GM23338 (cell line): ENCODE measurements at regions not wholly inside any gene's neighbourhood (a gene's known extent, or its start where the extent isn't known, plus 50 kb on each side); places are given as distances from the start of the nearest gene placed in this dataset.

Experiments used
- CREB1 ChIP-seq: fragments of 250-450 bp; sonication (Bioruptor Pico); IDR thresholded peaks from 2 replicates; pipeline ENCODE4 v1.5.0; 2020; ENCODE audit warnings: low read depth, mild to moderate bottlenecking, moderate library complexity
- CTCF ChIP-seq, 2 experiments: fragments of 200-600 bp in 1 of 2; sonication (generic) in 1 of 2; conservative IDR thresholded peaks; 2 replicates each; pipeline versions ENCODE4 v1.5.1 to v1.6.1; 2016 to 2017; ENCODE audit warnings: antibody characterized with exemption in 2 of 2, low read depth in 2 of 2, mild to moderate bottlenecking in 2 of 2, moderate library complexity in 1 of 2
- ETS1 ChIP-seq: IDR thresholded peaks from 2 replicates; pipeline ENCODE4 v1.6.1; 2016; ENCODE audit warnings: antibody characterized with exemption
- EZH2 ChIP-seq: fragments of 200-600 bp; sonication (generic); IDR thresholded peaks from one replicate; pipeline ENCODE4 v1.8.0; 2017; ENCODE audit warnings: antibody characterized with exemption, mild to moderate bottlenecking, low read depth; ENCODE audit not compliant: unreplicated experiment
- EZH2phosphoT487 ChIP-seq: fragments of 200-600 bp; sonication (generic); IDR thresholded peaks from one replicate; pipeline ENCODE4 v1.8.1; 2018; ENCODE audit warnings: antibody characterized with exemption; ENCODE audit not compliant: unreplicated experiment
- JUNB ChIP-seq: IDR thresholded peaks from one replicate; pipeline ENCODE4 v1.6.1; 2016; ENCODE audit warnings: antibody characterized with exemption; ENCODE audit not compliant: unreplicated experiment
- NANOG ChIP-seq: IDR thresholded peaks from 2 replicates; pipeline ENCODE4 v1.6.1; 2016; ENCODE audit warnings: antibody characterized with exemption, borderline replicate concordance
- POLR2AphosphoS5 ChIP-seq: IDR thresholded peaks from 2 replicates; pipeline ENCODE4 v1.6.1; 2016; ENCODE audit warnings: antibody characterized with exemption, low read depth
- REST ChIP-seq: IDR thresholded peaks from one replicate; pipeline ENCODE4 v1.6.1; 2018; ENCODE audit warnings: antibody characterized with exemption; ENCODE audit not compliant: unreplicated experiment
- STAT1 ChIP-seq: IDR thresholded peaks from one replicate; pipeline ENCODE4 v1.6.1; 2016; ENCODE audit warnings: antibody characterized with exemption; ENCODE audit not compliant: unreplicated experiment
- ZNF114 ChIP-seq: fragments of 250-450 bp; sonication (Bioruptor Pico); IDR thresholded peaks from 2 replicates; pipeline ENCODE4 v1.5.0; 2020; ENCODE audit warnings: mild to moderate bottlenecking, moderate library complexity
- ZNF331 ChIP-seq: fragments of 250-450 bp; sonication (Bioruptor Pico); IDR thresholded peaks from 2 replicates; pipeline ENCODE4 v1.5.0; 2020; ENCODE audit warnings: low read depth, mild to moderate bottlenecking, moderate library complexity

GRCh38 chr9:80557256-80557655, 985.5 kb downstream of the TLE4 start:
- TF ChIP-seq CTCF (conservative IDR thresholded peaks at IDR 0.05; ENCODE audit: low read depth in 2 of 2) (no peak), REST (no peak), POLR2AphosphoS5 (no peak), EZH2 (no peak), CREB1 (CRISPR knock-in tag) (no peak), EZH2phosphoT487 (no peak), JUNB (no peak), ZNF114 (CRISPR knock-in tag) (no peak), ETS1 (no peak), STAT1 (no peak), NANOG (no peak), ZNF331 (CRISPR knock-in tag) (no peak)
